ENCODE measurements at regions not wholly inside any gene's neighbourhood (a gene's known extent, or its start where the extent isn't known, plus 50 kb on each side); places are given as distances from the start of the nearest gene placed in this dataset.

- Histone ChIP-seq H3K27ac (ENCODE audit: low read depth, low read length) (no peak overlapping the region), H3K14ac (ENCODE audit: insufficient read length) (no peak overlapping the region), H2AFZ (ENCODE audit: low read length) (no peak overlapping the region), H4K8ac (ENCODE audit: extremely low read depth, insufficient read depth, low read length) (no peak overlapping the region), H2AK5ac (ENCODE audit: low read depth, low read length) (no peak overlapping the region), H3K4ac (replicated peaks; ENCODE audit: insufficient read length, low read depth, low read length) (no peak overlapping the region), H3K36me3 (ENCODE audit: control insufficient read depth in 2 of 4, insufficient read depth in 4 of 4, low read length in 3 of 4) (no peaks in the 10 kb centered on the region), H3K9ac (replicated peaks in 1 of 4; ENCODE audit: extremely low read depth in 1 of 4, low read depth in 3 of 4, low read length in 3 of 4) (no peak overlapping the region), H3K4me1 (replicated peaks in 1 of 4; ENCODE audit: control insufficient read depth in 3 of 4, insufficient read depth in 4 of 4, low read length in 3 of 4) (peaks cover 0 to 5% (median 0%) of the 10 kb centered on the region in 4 experiments; a peak in 5 of 7 replicates), H2BK12ac (ENCODE audit: low read depth, low read length) (no peak overlapping the region), H2BK20ac (ENCODE audit: low read length) (no peak overlapping the region), H3K18ac (ENCODE audit: extremely low read depth, low read length) (no peak overlapping the region), H3K79me2 (ENCODE audit: control insufficient read depth in 1 of 2, insufficient read depth in 2 of 2, low read length in 2 of 2) (no peaks in the 10 kb centered on the region), H3K4me2 (ENCODE audit: insufficient read depth in 1 of 2, low read depth in 2 of 2, low read length in 2 of 2) (no peak overlapping the region), H3K79me1 (ENCODE audit: low read depth, low read length) (no peaks in the 10 kb centered on the region), H3K56ac (replicated peaks; ENCODE audit: insufficient read length, low read depth, low read length) (no peak overlapping the region), H2BK5ac (ENCODE audit: low read depth, low read length) (no peak overlapping the region), H3K9me3 (ENCODE audit: insufficient read depth in 2 of 2, low read depth in 1 of 2, low read length in 1 of 2) (no peaks in the 10 kb centered on the region), H3K23me2 (ENCODE audit: low read depth, low read length) (no peaks in the 10 kb centered on the region), H2BK120ac (replicated peaks; ENCODE audit: low read depth, low read length) (no peak overlapping the region), H2BK15ac (ENCODE audit: low read length) (no peak overlapping the region), H4K91ac (replicated peaks; ENCODE audit: insufficient read length, low read length) (no peak overlapping the region), H3K27me3 (replicated peaks in 1 of 4; ENCODE audit: control insufficient read depth in 3 of 4, extremely low read depth in 1 of 4, insufficient read depth in 3 of 4, low read length in 3 of 4) (no peaks in the 10 kb centered on the region; a peak in 1 of 7 replicates), H4K20me1 (replicated peaks in 1 of 2; ENCODE audit: control insufficient read depth in 1 of 2, insufficient read depth in 2 of 2, low read length in 2 of 2) (no peaks in the 10 kb centered on the region), H3K4me3 (ENCODE audit: extremely low read depth in 1 of 4, insufficient read depth in 2 of 4, low read depth in 3 of 4, low read length in 4 of 4) (no peak overlapping the region), H3K23ac (ENCODE audit: insufficient read length) (no peak overlapping the region), H4K5ac (ENCODE audit: insufficient read length, low read depth, low read length) (no peak overlapping the region)
- ChIA-PET CTCF (ENCODE audit: partially characterized antibody) (interaction anchor here (0.6 to 1.2 kb wide), 3 partner anchors 67 to 722 kb away, joined by 3 to 4 read pairs (median 3); no protein-coding TSS in a partner anchor), POLR2A (ENCODE audit: partially characterized antibody) (no interaction called here)
- WGBS, 2 experiments (ENCODE audit: extremely low coverage in 1 of 2, insufficient coverage in 1 of 2, insufficient read length in 1 of 2, insufficient replicate concordance in 2 of 2, low coverage in 1 of 2, low lambda C conversion rate in 2 of 2, missing lambda C conversion rate in 1 of 2), result 83% methylated on average over 7 of the region's 7 CpGs; no CpG with 5 or more reads in 1 of the 2 experiments
- DNase-seq (ENCODE audit: low read depth in 1 of 2, low spot score in 2 of 2) (no peak), FAIRE-seq (no peak)
- TF ChIP-seq KDM5A (IDR thresholded peaks at IDR 0.05; ENCODE audit: low read length), result no peak
- no peak for TF ChIP-seq JUND (IDR thresholded peaks at IDR 0.05; ENCODE audit: low read length)
These were observed 248.2 kb downstream of the SKAP2 start for GRCh38 chr7:26616235-26616634.
